Astrocyte (in vitro differentiated cells and primary cell): ENCODE measurements at regions not wholly inside any gene's neighbourhood (a gene's known extent, or its start where the extent isn't known, plus 50 kb on each side); places are given as distances from the start of the nearest gene placed in this dataset.

ENCODE experiments used
- DNase-seq: peaks from one replicate; pipeline ENCODE4 v3.0.0-alpha.2; 2010; ENCODE audit warnings: low read depth
- FAIRE-seq: peaks from 2 replicates; lab custom pipeline; 2011; peaks lifted over from hg19 to GRCh38; lab: Jason Lieb, UNC
- H2AFZ ChIP-seq: 2 replicates; pipeline ENCODE4 v1.6.0; 2012; ENCODE audit warnings: low read depth, low read length, inconsistent platforms
- H3K27ac ChIP-seq: 2 replicates; pipeline ENCODE4 v1.5.1; 2011; ENCODE audit warnings: low read depth, low read length, inconsistent platforms
- H3K27me3 ChIP-seq: 2 replicates; pipeline ENCODE4 v1.6.0; 2011; ENCODE audit warnings: low read length, inconsistent platforms; ENCODE audit not compliant: insufficient read depth
- H3K36me3 ChIP-seq: 2 replicates; pipeline ENCODE4 v1.5.1; 2011; ENCODE audit warnings: low read length, inconsistent platforms; ENCODE audit not compliant: insufficient read depth
- H3K4me1 ChIP-seq: 2 replicates; pipeline ENCODE4 v1.5.1; 2011; ENCODE audit warnings: low read length, inconsistent platforms; ENCODE audit not compliant: insufficient read depth
- H3K4me2 ChIP-seq: 2 replicates; pipeline ENCODE4 v1.6.0; 2012; ENCODE audit warnings: low read length, inconsistent platforms
- H3K4me3 ChIP-seq: 2 replicates; pipeline ENCODE4 v1.5.1; 2011; ENCODE audit warnings: low read depth, mild to moderate bottlenecking, low read length, inconsistent platforms; ENCODE audit not compliant: insufficient read depth
- H3K79me2 ChIP-seq: 2 replicates; pipeline ENCODE4 v1.6.0; 2012; ENCODE audit warnings: mild to moderate bottlenecking, low read length, inconsistent platforms; ENCODE audit not compliant: insufficient read depth
- H3K9ac ChIP-seq: 2 replicates; pipeline ENCODE4 v1.6.0; 2012; ENCODE audit warnings: mild to moderate bottlenecking, low read length, inconsistent platforms
- H3K9me3 ChIP-seq: 2 replicates; pipeline ENCODE4 v1.5.1; 2012; ENCODE audit warnings: low read depth, mild to moderate bottlenecking, low read length, inconsistent platforms; ENCODE audit not compliant: insufficient read depth
- H4K20me1 ChIP-seq: 2 replicates; pipeline ENCODE4 v1.6.0; 2012; ENCODE audit warnings: low read length, inconsistent platforms; ENCODE audit not compliant: insufficient read depth
- H3K27ac Mint-ChIP-seq: one replicate; pipeline ENCODE4 v1.8.0; 2021; ENCODE audit warnings: mild to moderate bottlenecking, mixed read lengths; ENCODE audit not compliant: unreplicated experiment
- H3K27me3 Mint-ChIP-seq: one replicate; pipeline ENCODE4 v1.8.0; 2021; ENCODE audit warnings: low read depth, mixed read lengths; ENCODE audit not compliant: unreplicated experiment
- H3K36me3 Mint-ChIP-seq: one replicate; pipeline ENCODE4 v1.8.0; 2021; ENCODE audit warnings: low read depth, mixed read lengths; ENCODE audit not compliant: unreplicated experiment
- H3K4me1 Mint-ChIP-seq: one replicate; pipeline ENCODE4 v1.8.0; 2021; ENCODE audit warnings: low read depth, mixed read lengths; ENCODE audit not compliant: unreplicated experiment
- H3K4me3 Mint-ChIP-seq: one replicate; pipeline ENCODE4 v1.8.0; 2021; ENCODE audit warnings: mild to moderate bottlenecking, moderate library complexity, mixed read lengths; ENCODE audit not compliant: unreplicated experiment
- H3K9me3 Mint-ChIP-seq: one replicate; pipeline ENCODE4 v1.8.0; 2021; ENCODE audit warnings: mild to moderate bottlenecking, mixed read lengths; ENCODE audit not compliant: unreplicated experiment
- EZH2 ChIP-seq: IDR thresholded peaks from 2 replicates; pipeline ENCODE4 v1.6.1; 2012; ENCODE audit warnings: mild to moderate bottlenecking, low read length, inconsistent platforms; ENCODE audit not compliant: insufficient read depth
- TF ChIP-seq, protein P1 (sequence below): IDR thresholded peaks from 2 replicates; pipeline ENCODE4 v1.5.1; 2011; ENCODE audit warnings: low read depth, mild to moderate bottlenecking, inconsistent platforms, low read length, moderate library complexity; ENCODE audit not compliant: insufficient read depth

DNA sequence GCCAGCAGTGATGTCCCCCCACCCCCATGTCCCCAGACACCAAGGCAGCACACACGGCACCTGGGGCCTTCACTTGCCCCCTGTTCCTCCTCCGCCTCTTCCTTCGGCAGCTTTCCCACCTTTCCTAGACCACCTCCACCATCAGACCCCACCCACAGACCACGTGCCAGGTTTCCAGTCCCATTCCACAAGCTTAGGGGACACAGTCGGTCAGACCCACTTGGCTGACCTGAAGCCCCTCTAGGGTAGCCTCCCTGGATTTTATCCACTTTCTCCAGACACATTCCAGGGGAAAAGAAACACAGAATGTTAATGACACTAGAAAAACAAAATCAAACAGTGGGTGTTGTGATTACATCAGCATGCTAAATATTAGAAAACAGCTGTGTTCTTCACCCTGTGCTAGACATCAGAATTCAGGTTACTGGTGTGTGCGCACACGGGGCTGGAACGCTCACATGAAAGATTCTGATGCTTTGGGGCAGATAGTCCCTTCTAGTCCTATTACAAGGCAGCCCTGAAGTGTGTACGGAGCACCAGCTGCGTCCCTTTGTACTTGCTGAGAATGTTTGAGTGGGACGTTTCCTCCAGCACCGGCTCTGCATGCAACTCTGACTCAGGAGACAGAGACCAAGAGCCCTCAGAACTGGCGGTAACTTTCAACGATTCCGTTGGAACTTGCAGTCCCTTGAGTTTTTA lies 75.5 kb upstream of the PPP2R2D start:
- Histone ChIP-seq H3K79me2 (no peaks in the 10 kb centered on the region), H3K4me3 (no peak overlapping the region), H2AFZ (no peak overlapping the region), H3K36me3 (no peaks in the 10 kb centered on the region), H4K20me1 (no peaks in the 10 kb centered on the region), H3K9ac (no peak overlapping the region), H3K9me3 (peaks cover 5% of the 10 kb centered on the region), H3K4me2 (no peak overlapping the region), H3K27ac (no peak overlapping the region), H3K4me1 (no peaks in the 10 kb centered on the region), H3K27me3 (no peaks in the 10 kb centered on the region)
- peaks cover 15% of the 10 kb centered on the region for H3K4me1 Mint-ChIP-seq
- H3K27me3 Mint-ChIP-seq: peaks cover 18% of the 10 kb centered on the region
- peaks cover 2% of the 10 kb centered on the region for H3K36me3 Mint-ChIP-seq
- no peaks in the 10 kb centered on the region for H3K9me3 Mint-ChIP-seq
- DNase-seq: no peak
- TF ChIP-seq, protein P1, sequence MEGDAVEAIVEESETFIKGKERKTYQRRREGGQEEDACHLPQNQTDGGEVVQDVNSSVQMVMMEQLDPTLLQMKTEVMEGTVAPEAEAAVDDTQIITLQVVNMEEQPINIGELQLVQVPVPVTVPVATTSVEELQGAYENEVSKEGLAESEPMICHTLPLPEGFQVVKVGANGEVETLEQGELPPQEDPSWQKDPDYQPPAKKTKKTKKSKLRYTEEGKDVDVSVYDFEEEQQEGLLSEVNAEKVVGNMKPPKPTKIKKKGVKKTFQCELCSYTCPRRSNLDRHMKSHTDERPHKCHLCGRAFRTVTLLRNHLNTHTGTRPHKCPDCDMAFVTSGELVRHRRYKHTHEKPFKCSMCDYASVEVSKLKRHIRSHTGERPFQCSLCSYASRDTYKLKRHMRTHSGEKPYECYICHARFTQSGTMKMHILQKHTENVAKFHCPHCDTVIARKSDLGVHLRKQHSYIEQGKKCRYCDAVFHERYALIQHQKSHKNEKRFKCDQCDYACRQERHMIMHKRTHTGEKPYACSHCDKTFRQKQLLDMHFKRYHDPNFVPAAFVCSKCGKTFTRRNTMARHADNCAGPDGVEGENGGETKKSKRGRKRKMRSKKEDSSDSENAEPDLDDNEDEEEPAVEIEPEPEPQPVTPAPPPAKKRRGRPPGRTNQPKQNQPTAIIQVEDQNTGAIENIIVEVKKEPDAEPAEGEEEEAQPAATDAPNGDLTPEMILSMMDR: no peak
- TF ChIP-seq EZH2: no peak
- H3K4me3 Mint-ChIP-seq: no peak overlapping the region
- no peak for FAIRE-seq
- H3K27ac Mint-ChIP-seq: no peak overlapping the region

DNA sequence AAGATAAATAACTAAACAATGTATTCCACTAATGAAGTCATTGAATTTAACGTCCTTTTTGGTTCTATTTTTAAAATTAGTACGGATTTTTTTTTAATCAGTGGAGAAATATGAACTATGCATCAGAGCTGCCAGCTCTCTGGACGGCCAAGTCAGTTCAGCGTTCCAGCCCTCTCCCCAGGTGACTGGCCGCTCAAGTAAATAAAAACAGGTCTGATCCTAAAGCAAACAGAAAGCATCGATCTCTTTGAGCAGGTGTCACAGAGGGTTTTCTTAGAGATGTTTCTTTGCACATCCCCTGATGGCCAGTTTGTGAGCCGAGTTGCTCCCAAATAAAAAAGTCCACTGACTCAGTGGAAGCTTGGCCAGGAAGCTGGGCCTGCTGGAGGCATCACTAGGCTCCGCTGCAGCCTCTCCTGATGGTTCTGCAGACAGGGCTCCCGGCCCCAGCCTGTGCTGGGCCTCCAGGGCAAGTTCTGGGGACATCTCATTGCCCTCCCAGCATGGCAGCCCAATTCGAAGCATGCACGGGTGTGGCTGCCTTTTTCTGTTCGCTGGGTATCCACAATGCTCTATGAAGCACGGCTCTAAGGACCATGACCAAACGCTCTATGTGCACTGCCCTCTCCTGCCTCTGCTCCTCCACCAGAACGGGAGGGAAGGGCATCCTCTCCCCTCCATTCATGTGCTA lies 74.7 kb upstream of the PPP2R2D start:
- Mint-ChIP-seq H3K4me3 (no peak overlapping the region), H3K36me3 (peaks cover 2% of the 10 kb centered on the region), H3K9me3 (no peaks in the 10 kb centered on the region), H3K4me1 (peaks cover 15% of the 10 kb centered on the region), H3K27ac (no peak overlapping the region), H3K27me3 (peaks cover 14% of the 10 kb centered on the region)
- H3K79me2 ChIP-seq: no peaks in the 10 kb centered on the region
- no peak overlapping the region for H3K4me2 ChIP-seq
- no peak overlapping the region for H3K9ac ChIP-seq
- no peaks in the 10 kb centered on the region for H3K36me3 ChIP-seq
- H3K27me3 ChIP-seq: no peaks in the 10 kb centered on the region
- H3K27ac ChIP-seq: no peak overlapping the region
- TF ChIP-seq EZH2: no peak
- TF ChIP-seq, protein P1: no peak
- no peaks in the 10 kb centered on the region for H4K20me1 ChIP-seq
- H3K9me3 ChIP-seq: peaks cover 5% of the 10 kb centered on the region
- no peak for FAIRE-seq
- H3K4me1 ChIP-seq: no peaks in the 10 kb centered on the region
- no peak overlapping the region for H2AFZ ChIP-seq
- no peak for DNase-seq
- no peak overlapping the region for H3K4me3 ChIP-seq
